H1 (cell line): ENCODE measurements at regions not wholly inside any gene's neighbourhood (a gene's known extent, or its start where the extent isn't known, plus 50 kb on each side); places are given as distances from the start of the nearest gene placed in this dataset.

Source experiments
- CTCF ChIA-PET: fragments of 300-600 bp; sonication (Branson Sonifier 250); formaldehyde crosslinking; loops from one replicate; lab custom pipeline; 2021; ENCODE audit not compliant: partially characterized antibody; lab: Charles Lee
- POLR2A ChIA-PET: fragments of 300-600 bp; sonication (Branson Sonifier 250); formaldehyde crosslinking; loops from one replicate; lab custom pipeline; 2021; ENCODE audit warnings: inconsistent platforms; ENCODE audit not compliant: partially characterized antibody; lab: Charles Lee
- DNase-seq, 2 experiments: peaks; one replicate each; pipeline versions ENCODE4 v3.0.0 to v3.0.0-alpha.2; 2010 to 2022; ENCODE audit warnings: low spot score in 2 of 2, low read depth in 1 of 2, mixed read lengths in 1 of 2
- FAIRE-seq: peaks from 2 replicates; lab custom pipeline; 2011; peaks lifted over from hg19 to GRCh38; lab: Jason Lieb, UNC
- H2AFZ ChIP-seq: 2 replicates; pipeline ENCODE4 v1.8.1; 2012; ENCODE audit warnings: low read length, inconsistent platforms
- H2AK5ac ChIP-seq: 2 replicates; pipeline ENCODE4 v1.6.1; 2013; ENCODE audit warnings: low read depth, low read length
- H2BK120ac ChIP-seq: replicated peaks from 2 replicates; pipeline ENCODE3; 2013; ENCODE audit warnings: low read depth, low read length, inconsistent platforms
- H2BK12ac ChIP-seq: 2 replicates; pipeline ENCODE4 v1.6.1; 2013; ENCODE audit warnings: low read depth, low read length
- H2BK15ac ChIP-seq: 2 replicates; pipeline ENCODE4 v1.6.1; 2013; ENCODE audit warnings: low read length
- H2BK20ac ChIP-seq: 2 replicates; pipeline ENCODE4 v1.6.1; 2013; ENCODE audit warnings: low read length
- H2BK5ac ChIP-seq: 2 replicates; pipeline ENCODE4 v1.6.1; 2013; ENCODE audit warnings: low read depth, low read length
- H3K14ac ChIP-seq: 2 replicates; pipeline ENCODE4 v1.6.1; 2013; ENCODE audit warnings: inconsistent platforms; ENCODE audit not compliant: insufficient read length
- H3K18ac ChIP-seq: 2 replicates; pipeline ENCODE4 v1.6.1; 2013; ENCODE audit warnings: low read length; ENCODE audit errors: extremely low read depth
- H3K23ac ChIP-seq: 2 replicates; pipeline ENCODE4 v1.6.1; 2013; ENCODE audit warnings: inconsistent platforms; ENCODE audit not compliant: insufficient read length
- H3K23me2 ChIP-seq: 2 replicates; pipeline ENCODE4 v1.6.1; 2013; ENCODE audit warnings: low read depth, low read length
- H3K27ac ChIP-seq: 2 replicates; pipeline ENCODE4 v1.6.1; 2011; ENCODE audit warnings: low read depth, low read length, inconsistent platforms
- H3K27me3 ChIP-seq, 4 experiments: replicated peaks in 1 of 4; 1 replicate in 1 of 4; 2 replicates in 3 of 4; pipeline versions ENCODE4 v1.6.1 to v1.8.1; 2011 to 2013; ENCODE audit warnings: low read length in 3 of 4, mild to moderate bottlenecking in 3 of 4, inconsistent platforms in 2 of 4, mixed read lengths in 2 of 4, moderate library complexity in 1 of 4; ENCODE audit not compliant: control insufficient read depth in 3 of 4, insufficient read depth in 3 of 4; ENCODE audit errors: extremely low read depth in 1 of 4
- H3K36me3 ChIP-seq, 4 experiments: 2 replicates each; pipeline versions ENCODE4 v1.6.1 to v1.8.1; 2011 to 2013; ENCODE audit warnings: mild to moderate bottlenecking in 4 of 4, low read length in 3 of 4, moderate library complexity in 2 of 4, control low read depth in 1 of 4, inconsistent platforms in 1 of 4; ENCODE audit not compliant: insufficient read depth in 4 of 4, control insufficient read depth in 2 of 4
- H3K4ac ChIP-seq: replicated peaks from 2 replicates; pipeline ENCODE3; 2013; ENCODE audit warnings: low read length, low read depth, mixed read lengths, inconsistent platforms; ENCODE audit not compliant: insufficient read length
- H3K4me1 ChIP-seq, 4 experiments: replicated peaks in 1 of 4; 1 replicate in 1 of 4; 2 replicates in 3 of 4; pipeline versions ENCODE4 v1.6.1 to v1.8.1; 2011 to 2013; ENCODE audit warnings: low read length in 3 of 4, inconsistent platforms in 2 of 4, mixed read lengths in 1 of 4; ENCODE audit not compliant: insufficient read depth in 4 of 4, control insufficient read depth in 3 of 4
- H3K4me2 ChIP-seq, 2 experiments: 2 replicates each; pipeline versions ENCODE4 v1.6.1 to v1.8.1; 2011 to 2013; ENCODE audit warnings: low read depth in 2 of 2, low read length in 2 of 2, control low read depth in 1 of 2, inconsistent platforms in 1 of 2, mild to moderate bottlenecking in 1 of 2; ENCODE audit not compliant: insufficient read depth in 1 of 2
- H3K4me3 ChIP-seq, 4 experiments: fragments of 200-600, 300-600 bp in 1 of 4; sonication (generic), shearing (Covaris generic), sonication (Bioruptor Twin) in 1 of 4; 2 replicates each; pipeline versions ENCODE4 v1.5.1 to v1.8.1; 2011 to 2016; ENCODE audit warnings: low read length in 4 of 4, low read depth in 3 of 4, control low read depth in 2 of 4, inconsistent platforms in 2 of 4, mild to moderate bottlenecking in 2 of 4, mixed read lengths in 1 of 4, moderate library complexity in 1 of 4; ENCODE audit not compliant: insufficient read depth in 2 of 4; ENCODE audit errors: extremely low read depth in 1 of 4
- H3K56ac ChIP-seq: replicated peaks from 2 replicates; pipeline ENCODE3; 2013; ENCODE audit warnings: low read depth, mild to moderate bottlenecking, mixed read lengths, low read length, inconsistent platforms; ENCODE audit not compliant: insufficient read length
- H3K79me1 ChIP-seq: 2 replicates; pipeline ENCODE4 v1.6.1; 2013; ENCODE audit warnings: low read depth, low read length, control low read depth
- H3K79me2 ChIP-seq, 2 experiments: 2 replicates each; pipeline versions ENCODE4 v1.6.1 to v1.8.1; 2012 to 2013; ENCODE audit warnings: low read length in 2 of 2, mild to moderate bottlenecking in 2 of 2, inconsistent platforms in 1 of 2; ENCODE audit not compliant: insufficient read depth in 2 of 2, control insufficient read depth in 1 of 2
- H3K9ac ChIP-seq, 4 experiments: replicated peaks in 1 of 4; 1 replicate in 1 of 4; 2 replicates in 3 of 4; pipeline versions ENCODE4 v1.6.1 to v1.8.1; 2011 to 2013; ENCODE audit warnings: low read depth in 3 of 4, low read length in 3 of 4, control low read depth in 2 of 4, mild to moderate bottlenecking in 2 of 4, moderate library complexity in 2 of 4, inconsistent platforms in 1 of 4; ENCODE audit errors: extremely low read depth in 1 of 4
- H3K9me3 ChIP-seq, 2 experiments: 2 replicates each; pipeline versions ENCODE4 v1.6.1 to v1.8.1; 2012 to 2013; ENCODE audit warnings: mild to moderate bottlenecking in 2 of 2, moderate library complexity in 2 of 2, control low read depth in 1 of 2, inconsistent platforms in 1 of 2, low read depth in 1 of 2, low read length in 1 of 2, mixed read lengths in 1 of 2; ENCODE audit not compliant: insufficient read depth in 2 of 2
- H4K20me1 ChIP-seq, 2 experiments: replicated peaks in 1 of 2; 2 replicates each; pipeline versions ENCODE3 to v1.8.1; 2011 to 2013; ENCODE audit warnings: inconsistent platforms in 2 of 2, low read length in 2 of 2, mild to moderate bottlenecking in 1 of 2; ENCODE audit not compliant: insufficient read depth in 2 of 2, control insufficient read depth in 1 of 2
- H4K5ac ChIP-seq: 2 replicates; pipeline ENCODE4 v1.6.1; 2013; ENCODE audit warnings: low read length, low read depth, mixed read lengths, inconsistent platforms; ENCODE audit not compliant: insufficient read length
- H4K8ac ChIP-seq: 2 replicates; pipeline ENCODE4 v1.8.0; 2013; ENCODE audit warnings: mild to moderate bottlenecking, moderate library complexity, low read length, inconsistent platforms; ENCODE audit not compliant: insufficient read depth; ENCODE audit errors: extremely low read depth
- H4K91ac ChIP-seq: replicated peaks from 2 replicates; pipeline ENCODE3; 2013; ENCODE audit warnings: low read length, mixed read lengths, inconsistent platforms; ENCODE audit not compliant: insufficient read length
- CBX8 ChIP-seq: fragments of 300-800, 300-1000 bp; sonication (generic); IDR thresholded peaks from 2 replicates; pipeline ENCODE4 v1.7.1; 2016; ENCODE audit warnings: low read depth, low read length, borderline replicate concordance
- FOSL1 ChIP-seq: IDR thresholded peaks from 2 replicates; pipeline ENCODE4 v1.6.1; 2011; ENCODE audit warnings: mild to moderate bottlenecking, low read depth, low read length, moderate library complexity; ENCODE audit not compliant: insufficient read depth
- RFX5 ChIP-seq: IDR thresholded peaks from 2 replicates; pipeline ENCODE4 v1.6.1; 2011; ENCODE audit warnings: low read depth, low read length, improper control_type of control experiment, borderline replicate concordance
- SAP30 ChIP-seq: fragments of 300-600 bp; sonication (generic); IDR thresholded peaks from 2 replicates; pipeline ENCODE4 v1.7.1; 2012; ENCODE audit warnings: low read length, moderate library complexity, mild to moderate bottlenecking, inconsistent platforms; ENCODE audit not compliant: insufficient read depth, insufficient replicate concordance
- WGBS, 2 experiments: shearing (Covaris generic) in 1 of 2; methylation state at CpG; one replicate each; pipeline versions ENCODE4 v1.1.6 to v1.1.7; 2013 to 2015; ENCODE audit warnings: low lambda C conversion rate in 2 of 2, mixed read lengths in 2 of 2, inconsistent platforms in 1 of 2, low coverage in 1 of 2, missing lambda C conversion rate in 1 of 2; ENCODE audit not compliant: insufficient replicate concordance in 2 of 2, insufficient coverage in 1 of 2, insufficient read length in 1 of 2; ENCODE audit errors: extremely low coverage in 1 of 2, missing lambda C conversion rate in 1 of 2; 5-methylcytosine and 5-hydroxymethylcytosine counted together

GRCh38 chr15:31584195-31584594, 257.6 kb downstream of the KLF13 start:
- H3K4me2 ChIP-seq: no peak overlapping the region
- H3K36me3 ChIP-seq: no peaks in the 10 kb centered on the region
- H4K8ac ChIP-seq: no peak overlapping the region
- no peak overlapping the region for H2AK5ac ChIP-seq
- no peak overlapping the region for H3K23ac ChIP-seq
- H4K5ac ChIP-seq: no peak overlapping the region
- ChIA-PET POLR2A (no interaction called here), CTCF (interaction anchor here (1.1 to 1.8 kb wide), 5 partner anchors 8 to 391 kb away, joined by 3 to 7 read pairs (median 5); no protein-coding TSS in a partner anchor)
- H3K9ac ChIP-seq: no peak overlapping the region
- no peak overlapping the region for H3K18ac ChIP-seq
- no peak overlapping the region for H2BK20ac ChIP-seq
- H3K27me3 ChIP-seq: no peaks in the 10 kb centered on the region
- no peak overlapping the region for H3K4me3 ChIP-seq
- H2BK12ac ChIP-seq: no peak overlapping the region
- FAIRE-seq (no peak), DNase-seq (no peak)
- H4K91ac ChIP-seq: no peak overlapping the region
- no peak overlapping the region for H3K56ac ChIP-seq
- no peaks in the 10 kb centered on the region for H4K20me1 ChIP-seq
- H2AFZ ChIP-seq: no peak overlapping the region
- H2BK120ac ChIP-seq: no peak overlapping the region
- H2BK15ac ChIP-seq: no peak overlapping the region
- no peaks in the 10 kb centered on the region; the same call in 1 of the 2 replicates for H3K23me2 ChIP-seq
- H3K79me2 ChIP-seq: no peaks in the 10 kb centered on the region
- peaks cover 4 to 5% of the 10 kb centered on the region in 2 experiments; a peak in 2 of 4 replicates for H3K9me3 ChIP-seq
- WGBS, 2 experiments: 72% methylated on average over 3 of the region's 3 CpGs; no CpG with 5 or more reads in 1 of the 2 experiments
- no peak overlapping the region for H3K4ac ChIP-seq
- H3K27ac ChIP-seq: no peak overlapping the region
- TF ChIP-seq FOSL1 (no peak), RFX5 (no peak), SAP30 (no peak), CBX8 (no peak)
- no peak overlapping the region for H2BK5ac ChIP-seq
- H3K79me1 ChIP-seq: no peaks in the 10 kb centered on the region
- no peaks in the 10 kb centered on the region for H3K4me1 ChIP-seq
- no peak overlapping the region for H3K14ac ChIP-seq
